Naive thymus-derived CD8-positive, alpha-beta T cell (primary cell): ENCODE measurements at regions not wholly inside any gene's neighbourhood (a gene's known extent, or its start where the extent isn't known, plus 50 kb on each side); places are given as distances from the start of the nearest gene placed in this dataset.

Source experiments
- ATAC-seq, 2 donors: fragments of 150-1000 bp; cut with Tn5 transposase in 1 of 2; sonication (Bioruptor Pico), chemical (Tn5 transposase) in 1 of 2; 1 replicate in 1 of 2; 2 replicates in 1 of 2; pipeline ENCODE4 v1.10.0; 2021; ENCODE audit warnings: mild to moderate bottlenecking in 2 of 2, moderate library complexity in 2 of 2
- POLR2A ChIA-PET: fragments of 350-600 bp; sonication (Branson Sonifier 250); formaldehyde crosslinking; loops from one replicate; lab custom pipeline; 2021; ENCODE audit warnings: antibody characterized with exemption; lab: Charles Lee
- DNase-seq, 10 donors: peaks; one replicate each; pipeline versions ENCODE4 v3.0.0 to v3.0.0-alpha.2; 2020 to 2022
- H3K27ac Mint-ChIP-seq, 10 donors: one replicate each; pipeline ENCODE4 v1.8.0; 2020 to 2022; ENCODE audit warnings: mild to moderate bottlenecking in 10 of 10, mixed read lengths in 10 of 10, moderate library complexity in 4 of 10, inconsistent platforms in 1 of 10
- H3K27me3 Mint-ChIP-seq, 5 donors: one replicate each; pipeline ENCODE4 v1.8.0; 2021 to 2022; ENCODE audit warnings: mixed read lengths in 5 of 5
- H3K36me3 Mint-ChIP-seq, 3 donors: one replicate each; pipeline ENCODE4 v1.8.0; 2020 to 2022; ENCODE audit warnings: mixed read lengths in 3 of 3, mild to moderate bottlenecking in 2 of 3, inconsistent platforms in 1 of 3
- H3K4me1 Mint-ChIP-seq, 4 donors: one replicate each; pipeline ENCODE4 v1.8.0; 2021 to 2022; ENCODE audit warnings: mixed read lengths in 4 of 4
- H3K4me3 Mint-ChIP-seq, 10 donors: one replicate each; pipeline ENCODE4 v1.8.0; 2020 to 2022; ENCODE audit warnings: mild to moderate bottlenecking in 10 of 10, mixed read lengths in 10 of 10, moderate library complexity in 6 of 10, inconsistent platforms in 1 of 10
- H3K9me3 Mint-ChIP-seq, 9 donors: one replicate each; pipeline ENCODE4 v1.8.0; 2020 to 2022; ENCODE audit warnings: mixed read lengths in 9 of 9, mild to moderate bottlenecking in 3 of 9, inconsistent platforms in 1 of 9, moderate library complexity in 1 of 9

DNA sequence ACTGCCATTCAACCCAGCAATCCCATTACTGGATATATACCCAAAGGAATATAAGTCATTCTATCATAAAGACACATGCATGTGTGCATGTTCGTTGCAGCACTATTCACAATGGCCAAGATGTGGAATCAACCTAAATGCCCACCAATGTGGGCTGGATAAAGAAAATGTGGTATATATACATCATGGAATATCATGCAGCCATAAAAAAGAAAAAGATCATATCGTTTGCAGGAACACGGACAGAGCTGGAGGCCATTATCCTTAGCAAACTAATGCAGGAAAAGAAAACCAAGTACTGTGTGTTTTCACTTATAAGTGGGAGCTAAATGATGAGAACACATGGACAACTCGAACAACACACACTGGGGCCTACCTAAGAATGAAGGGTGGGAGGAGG is 123.7 kb downstream of the CDC7 start:
- Mint-ChIP-seq H3K4me3 (no peak overlapping the region), H3K9me3 (peaks cover 0 to 3% (median 0%) of the 10 kb centered on the region in 9 donors), H3K4me1 (no peaks in the 10 kb centered on the region), H3K27ac (no peak overlapping the region), H3K36me3 (no peaks in the 10 kb centered on the region), H3K27me3 (peaks cover 0 to 6% (median 3%) of the 10 kb centered on the region in 5 donors)
- ATAC-seq (no peak), DNase-seq (no peak)
- POLR2A ChIA-PET: no interaction called here
